H7 (cell line): ENCODE measurements at regions not wholly inside any gene's neighbourhood (a gene's known extent, or its start where the extent isn't known, plus 50 kb on each side); places are given as distances from the start of the nearest gene placed in this dataset.
"Not testable (repeated sequence)": the region's sequence is repeated elsewhere in the genome, so short reads cannot be mapped to it uniquely, and the experiment has no call there.

Experiments
- DNase-seq: peaks from one replicate; pipeline ENCODE4 v3.0.0; 2012
- H3K27me3 ChIP-seq: 2 replicates; pipeline ENCODE4 v1.6.0; 2011; ENCODE audit warnings: mild to moderate bottlenecking, low read length; ENCODE audit not compliant: control insufficient read depth, insufficient read depth
- H3K36me3 ChIP-seq: replicated peaks from 2 replicates; pipeline ENCODE4 v1.5.1; 2011; ENCODE audit warnings: low read length; ENCODE audit not compliant: control insufficient read depth, insufficient read depth
- H3K4me3 ChIP-seq: 2 replicates; pipeline ENCODE4 v1.5.1; 2011; ENCODE audit warnings: low read depth, mild to moderate bottlenecking, control low read depth, low read length, moderate library complexity; ENCODE audit not compliant: insufficient read depth

- DNase-seq, result no peak
- Histone ChIP-seq H3K27me3 (no peaks in the 10 kb centered on the region), H3K4me3 (no peak overlapping the region), H3K36me3 (no peaks in the 10 kb centered on the region)
Measured at GRCh38 chr10:23804125-23804524, 365.2 kb downstream of the OTUD1 start.

- Histone ChIP-seq H3K36me3 (no peaks in the 10 kb centered on the region), H3K27me3 (no peaks in the 10 kb centered on the region), H3K4me3 (no peak overlapping the region)
- no peak for DNase-seq
Measured at GRCh38 chr10:23813687-23814086, 374.8 kb downstream of the OTUD1 start.

GRCh38 chr10:23818484-23818883 is 379.6 kb downstream of the OTUD1 start:
- no peaks in the 10 kb centered on the region for H3K27me3 ChIP-seq
- DNase-seq, result no peak
- H3K36me3 ChIP-seq, result no peaks in the 10 kb centered on the region
- H3K4me3 ChIP-seq, result no peak overlapping the region

- Histone ChIP-seq H3K36me3 (no peaks in the 10 kb centered on the region), H3K4me3 (no peak overlapping the region), H3K27me3 (no peaks in the 10 kb centered on the region)
- no peak for DNase-seq
Measured at GRCh38 chr10:23820792-23821191, 381.9 kb downstream of the OTUD1 start.

- Histone ChIP-seq H3K4me3 (no peak overlapping the region), H3K27me3 (no peaks in the 10 kb centered on the region), H3K36me3 (no peaks in the 10 kb centered on the region)
- DNase-seq, result no peak
Measured at GRCh38 chr10:23824822-23825221, 384.1 kb upstream of the KIAA1217 start.

- H3K27me3 ChIP-seq, result no peaks in the 10 kb centered on the region
- no peak overlapping the region for H3K4me3 ChIP-seq
Measured at GRCh38 chr10:23826421-23826820, 382.5 kb upstream of the KIAA1217 start.

GRCh38 chr10:23829556-23829955 is 379.4 kb upstream of the KIAA1217 start:
- H3K27me3 ChIP-seq, result no peaks in the 10 kb centered on the region
- H3K4me3 ChIP-seq, result no peak overlapping the region
- DNase-seq, result no peak
- H3K36me3 ChIP-seq, result no peaks in the 10 kb centered on the region

More at GRCh38 chr10:23826421-23826820, 382.5 kb upstream of the KIAA1217 start:
- no peaks in the 10 kb centered on the region for H3K36me3 ChIP-seq
- DNase-seq, result peak; percentile 7

- H3K4me3 ChIP-seq, result no peak overlapping the region
- no peak for DNase-seq
- no peaks in the 10 kb centered on the region for H3K36me3 ChIP-seq
- H3K27me3 ChIP-seq, result no peaks in the 10 kb centered on the region
Measured at GRCh38 chr10:23834091-23834490, 374.8 kb upstream of the KIAA1217 start.

- Histone ChIP-seq H3K36me3 (no peaks in the 10 kb centered on the region), H3K27me3 (no peaks in the 10 kb centered on the region), H3K4me3 (no peak overlapping the region)
- DNase-seq, result no peak
Measured at GRCh38 chr10:23850631-23851030, 358.3 kb upstream of the KIAA1217 start.

GRCh38 chr10:23859598-23859997 is 349.3 kb upstream of the KIAA1217 start:
- H3K4me3 ChIP-seq, result no peak overlapping the region
- no peaks in the 10 kb centered on the region for H3K36me3 ChIP-seq
- no peak for DNase-seq
- no peaks in the 10 kb centered on the region for H3K27me3 ChIP-seq

GRCh38 chr10:23864631-23865147 is 344.2 kb upstream of the KIAA1217 start:
- DNase-seq, result no peak
- Histone ChIP-seq H3K4me3 (no peak overlapping the region), H3K27me3 (no peaks in the 10 kb centered on the region), H3K36me3 (no peaks in the 10 kb centered on the region)

- H3K36me3 ChIP-seq, DNase-seq, H3K27me3 ChIP-seq, H3K4me3 ChIP-seq: not testable (repeated sequence)
Measured at GRCh38 chr10:23866985-23867384, 342.0 kb upstream of the KIAA1217 start.

- no peak for DNase-seq
- no peak overlapping the region for H3K4me3 ChIP-seq
- no peaks in the 10 kb centered on the region for H3K36me3 ChIP-seq
- H3K27me3 ChIP-seq, result no peaks in the 10 kb centered on the region; the same call in 1 of the 2 replicates
Measured at GRCh38 chr10:23868121-23868520, 340.8 kb upstream of the KIAA1217 start.

GRCh38 chr10:23869548-23869947 is 339.4 kb upstream of the KIAA1217 start:
- H3K27me3 ChIP-seq, result no peaks in the 10 kb centered on the region; the same call in 1 of the 2 replicates
- no peak overlapping the region for H3K4me3 ChIP-seq
- no peak for DNase-seq
- H3K36me3 ChIP-seq, result no peaks in the 10 kb centered on the region

GRCh38 chr10:23869996-23870395 is 338.9 kb upstream of the KIAA1217 start:
- no peak for DNase-seq
- no peaks in the 10 kb centered on the region for H3K36me3 ChIP-seq
- no peak overlapping the region for H3K4me3 ChIP-seq
- H3K27me3 ChIP-seq, result no peaks in the 10 kb centered on the region; the same call in 1 of the 2 replicates
